Activated CD4-positive, alpha-beta T cell treated with anti-CD3 and anti-CD28 coated beads for 36 hours (primary cell): ENCODE measurements at regions not wholly inside any gene's neighbourhood (a gene's known extent, or its start where the extent isn't known, plus 50 kb on each side); places are given as distances from the start of the nearest gene placed in this dataset.

ENCODE experiments used
- ATAC-seq: fragments of 200-7000 bp; cut with Tn5 transposase; one replicate; pipeline ENCODE4 v1.10.0; 2021; ENCODE audit warnings: mild to moderate bottlenecking, moderate library complexity
- CTCF ChIA-PET: fragments of 350-600 bp; sonication (Branson Sonifier 250); formaldehyde crosslinking; loops from one replicate; lab custom pipeline; 2021; ENCODE audit warnings: antibody characterized with exemption; lab: Charles Lee
- POLR2A ChIA-PET: fragments of 350-600 bp; sonication (Branson Sonifier 250); formaldehyde crosslinking; loops from one replicate; lab custom pipeline; 2021; ENCODE audit warnings: antibody characterized with exemption, inconsistent platforms; lab: Charles Lee
- DNase-seq: peaks from one replicate; pipeline ENCODE4 v3.0.0-alpha.2; 2020
- H3K27ac Mint-ChIP-seq: one replicate; pipeline ENCODE4 v1.8.0; 2021; ENCODE audit warnings: mixed read lengths
- H3K27me3 Mint-ChIP-seq: one replicate; pipeline ENCODE4 v1.8.0; 2021; ENCODE audit warnings: mixed read lengths
- H3K36me3 Mint-ChIP-seq: one replicate; pipeline ENCODE4 v1.8.0; 2021; ENCODE audit warnings: low read depth, mixed read lengths
- H3K4me1 Mint-ChIP-seq: one replicate; pipeline ENCODE4 v1.8.0; 2021; ENCODE audit warnings: mixed read lengths
- H3K4me3 Mint-ChIP-seq: one replicate; pipeline ENCODE4 v1.8.0; 2021; ENCODE audit warnings: mild to moderate bottlenecking, moderate library complexity, mixed read lengths
- H3K9me3 Mint-ChIP-seq: one replicate; pipeline ENCODE4 v1.8.0; 2021; ENCODE audit warnings: low read depth, mixed read lengths
- intact Hi-C, 2 experiments: fragments of 100-400 bp; cut with DNase I in 1 of 2; cut with micrococcal nuclease in 1 of 2; formaldehyde crosslinking; loops; one replicate each; pipeline versions ENCODE4 v1.14.2 to v1.15.1; 2022 to 2024; cut with DNase I, micrococcal nuclease

DNA sequence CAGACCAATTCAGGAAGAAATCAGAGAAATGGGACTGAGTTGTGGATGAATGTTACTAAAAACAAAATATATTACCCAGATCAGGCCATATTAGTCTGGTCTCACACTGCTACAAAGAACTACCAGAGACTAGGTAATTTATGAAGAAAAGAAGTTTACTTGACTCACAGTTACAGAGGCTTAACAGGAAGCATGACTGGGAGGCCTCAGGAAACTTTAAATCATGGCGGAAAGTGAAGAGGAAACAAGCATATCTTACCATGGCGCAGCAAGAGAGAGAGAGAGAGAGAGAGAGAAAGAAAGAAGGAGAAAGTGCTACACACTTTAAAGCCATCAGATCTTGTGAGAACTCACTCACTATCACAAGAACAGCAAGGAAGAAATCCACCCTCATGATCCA, 636.8 kb upstream of the GRM3 start:
- Mint-ChIP-seq H3K9me3 (peaks cover 21% of the 10 kb centered on the region), H3K4me1 (no peaks in the 10 kb centered on the region), H3K27ac (no peak overlapping the region), H3K36me3 (no peaks in the 10 kb centered on the region), H3K4me3 (no peak overlapping the region), H3K27me3 (no peaks in the 10 kb centered on the region)
- ATAC-seq (no peak), DNase-seq (no peak)
- intact Hi-C loops: loop anchor here in 1 of 2 experiments (1.0 kb wide), 1 partner anchor 12 kb away; no protein-coding TSS in a partner anchor
- ChIA-PET POLR2A (no interaction called here), CTCF (interaction anchor here (1.0 kb wide), 1 partner anchor 941 kb away, joined by 3 read pairs; no protein-coding TSS in a partner anchor)

DNA sequence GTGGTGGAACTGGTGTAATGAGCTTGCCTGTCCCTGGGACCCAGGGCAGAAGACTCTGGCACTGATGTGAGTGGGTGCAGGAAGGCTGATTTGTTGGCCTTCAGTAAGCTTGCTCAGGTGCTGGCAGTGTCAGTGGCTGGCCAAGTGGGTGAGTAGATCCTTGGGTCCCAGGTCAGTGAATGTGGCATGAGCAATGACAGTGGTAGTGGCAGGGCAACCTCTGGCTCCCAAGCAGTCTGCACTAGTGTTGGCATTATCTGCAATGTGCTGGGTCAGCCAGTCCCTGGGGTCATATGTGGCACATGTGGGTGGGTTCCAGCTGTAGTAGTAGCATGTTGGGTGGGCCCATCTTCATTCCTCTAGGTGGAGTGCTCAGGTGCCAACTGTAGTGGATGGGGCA, 640.9 kb upstream of the GRM3 start:
- no peak overlapping the region for H3K4me3 Mint-ChIP-seq
- peaks cover 2% of the 10 kb centered on the region for H3K36me3 Mint-ChIP-seq
- H3K27me3 Mint-ChIP-seq: no peaks in the 10 kb centered on the region
- intact Hi-C loops: no loop called here
- POLR2A ChIA-PET: no interaction called here
- H3K9me3 Mint-ChIP-seq: peaks cover 36% of the 10 kb centered on the region
- ATAC-seq: no peak
- DNase-seq: no peak
- CTCF ChIA-PET: no interaction called here
- no peaks in the 10 kb centered on the region for H3K4me1 Mint-ChIP-seq
- no peak overlapping the region for H3K27ac Mint-ChIP-seq

DNA sequence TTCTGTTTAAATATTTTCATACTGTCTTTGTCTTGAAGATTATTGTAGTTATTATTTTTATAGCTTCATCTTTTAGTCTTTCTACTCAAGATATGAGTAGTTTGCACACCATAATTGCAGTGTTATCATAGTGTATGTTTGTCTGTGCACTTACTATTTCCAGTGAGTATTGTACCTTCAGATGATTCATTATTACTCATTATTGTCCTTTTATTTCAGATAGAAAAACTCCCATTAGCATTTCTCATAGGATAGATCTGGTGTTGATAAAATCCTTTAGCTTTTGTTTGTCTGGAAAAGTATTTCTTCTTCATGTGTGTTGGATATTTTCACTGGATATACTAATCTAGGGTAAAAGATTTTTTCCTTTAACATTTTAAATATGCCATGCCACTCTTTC, 646.2 kb upstream of the GRM3 start:
- Mint-ChIP-seq H3K4me1 (no peaks in the 10 kb centered on the region), H3K36me3 (peaks cover 2% of the 10 kb centered on the region), H3K27ac (no peak overlapping the region), H3K27me3 (no peaks in the 10 kb centered on the region), H3K4me3 (no peak overlapping the region), H3K9me3 (peaks cover 34% of the 10 kb centered on the region)
- no peak for ATAC-seq
- intact Hi-C loops: no loop called here
- DNase-seq: no peak
- ChIA-PET POLR2A (no interaction called here), CTCF (no interaction called here)

DNA sequence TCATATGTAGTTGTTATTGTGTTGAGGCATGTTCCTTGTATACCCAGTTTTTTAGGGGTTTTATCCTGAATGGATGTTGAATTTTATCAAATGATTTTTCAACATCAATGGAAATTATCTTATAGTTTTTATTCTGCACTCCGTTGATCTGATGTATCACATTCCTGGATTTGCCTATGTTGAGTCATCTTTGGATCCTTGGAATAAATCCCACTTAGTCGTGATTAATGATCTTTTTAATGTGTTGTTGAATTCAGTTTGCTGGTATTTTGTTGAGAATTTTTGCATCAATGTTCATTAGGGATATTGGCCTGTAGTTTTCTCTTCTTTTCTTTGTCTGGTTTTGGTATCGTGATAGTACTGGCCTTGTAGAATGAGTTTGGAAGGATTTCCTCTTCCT, 648.6 kb upstream of the GRM3 start:
- H3K4me1 Mint-ChIP-seq: no peaks in the 10 kb centered on the region
- no peak for ATAC-seq
- ChIA-PET POLR2A (no interaction called here), CTCF (no interaction called here)
- H3K27ac Mint-ChIP-seq: no peak overlapping the region
- H3K36me3 Mint-ChIP-seq: no peaks in the 10 kb centered on the region
- peaks cover 23% of the 10 kb centered on the region for H3K9me3 Mint-ChIP-seq
- H3K4me3 Mint-ChIP-seq: no peak overlapping the region
- intact Hi-C loops: no loop called here
- H3K27me3 Mint-ChIP-seq: no peaks in the 10 kb centered on the region
- no peak for DNase-seq

DNA sequence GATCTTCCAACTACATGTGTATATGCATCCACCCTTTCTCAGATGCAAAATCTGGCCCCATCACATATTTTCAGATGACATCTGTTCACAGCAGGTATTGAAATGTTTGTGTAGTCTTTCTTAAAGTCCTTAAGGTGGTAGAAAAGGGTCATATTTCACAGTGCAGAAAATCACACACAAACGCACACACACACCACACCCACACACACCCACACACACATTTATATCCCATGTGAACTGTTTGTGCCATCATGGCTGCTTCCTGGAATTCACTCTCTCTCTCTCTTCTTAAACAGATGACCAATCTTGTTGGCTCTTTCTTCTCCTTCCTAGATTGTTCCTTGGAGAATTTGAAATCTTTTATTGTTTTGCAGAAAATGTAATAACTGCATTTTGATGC, 663.0 kb upstream of the GRM3 start:
- intact Hi-C loops: no loop called here
- H3K27me3 Mint-ChIP-seq: no peaks in the 10 kb centered on the region
- H3K27ac Mint-ChIP-seq: no peak overlapping the region
- peaks cover 2% of the 10 kb centered on the region for H3K9me3 Mint-ChIP-seq
- H3K36me3 Mint-ChIP-seq: no peaks in the 10 kb centered on the region
- no peak overlapping the region for H3K4me3 Mint-ChIP-seq
- ATAC-seq (no peak), DNase-seq (no peak)
- ChIA-PET CTCF (no interaction called here), POLR2A (no interaction called here)
- no peaks in the 10 kb centered on the region for H3K4me1 Mint-ChIP-seq

DNA sequence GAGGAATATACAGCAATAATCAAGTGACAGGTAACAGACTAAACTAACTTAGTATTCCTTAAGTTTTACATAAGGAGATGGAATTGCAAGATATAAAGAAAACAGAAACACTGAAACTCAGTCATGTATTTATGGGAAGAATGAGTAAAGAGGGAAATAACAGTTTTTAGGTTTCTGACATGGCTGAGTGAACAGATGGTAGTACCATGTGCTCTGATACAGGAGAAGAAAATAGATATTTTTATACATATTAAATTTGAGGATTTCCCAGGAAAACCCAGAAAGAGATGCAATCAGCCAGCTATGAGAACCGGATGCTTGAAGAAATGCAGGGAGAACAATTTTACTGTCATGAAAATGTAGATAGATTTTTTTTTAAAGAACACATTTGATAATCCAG, 669.5 kb upstream of the GRM3 start:
- POLR2A ChIA-PET: no interaction called here
- CTCF ChIA-PET: interaction anchor here (0.7 kb wide), 1 partner anchor 851 kb away, joined by 3 read pairs; no protein-coding TSS in a partner anchor
- Mint-ChIP-seq H3K27me3 (no peaks in the 10 kb centered on the region), H3K36me3 (no peaks in the 10 kb centered on the region), H3K4me1 (no peaks in the 10 kb centered on the region), H3K4me3 (no peak overlapping the region), H3K9me3 (peaks cover 4% of the 10 kb centered on the region), H3K27ac (no peak overlapping the region)
- intact Hi-C loops: no loop called here
- DNase-seq (no peak), ATAC-seq (no peak)

DNA sequence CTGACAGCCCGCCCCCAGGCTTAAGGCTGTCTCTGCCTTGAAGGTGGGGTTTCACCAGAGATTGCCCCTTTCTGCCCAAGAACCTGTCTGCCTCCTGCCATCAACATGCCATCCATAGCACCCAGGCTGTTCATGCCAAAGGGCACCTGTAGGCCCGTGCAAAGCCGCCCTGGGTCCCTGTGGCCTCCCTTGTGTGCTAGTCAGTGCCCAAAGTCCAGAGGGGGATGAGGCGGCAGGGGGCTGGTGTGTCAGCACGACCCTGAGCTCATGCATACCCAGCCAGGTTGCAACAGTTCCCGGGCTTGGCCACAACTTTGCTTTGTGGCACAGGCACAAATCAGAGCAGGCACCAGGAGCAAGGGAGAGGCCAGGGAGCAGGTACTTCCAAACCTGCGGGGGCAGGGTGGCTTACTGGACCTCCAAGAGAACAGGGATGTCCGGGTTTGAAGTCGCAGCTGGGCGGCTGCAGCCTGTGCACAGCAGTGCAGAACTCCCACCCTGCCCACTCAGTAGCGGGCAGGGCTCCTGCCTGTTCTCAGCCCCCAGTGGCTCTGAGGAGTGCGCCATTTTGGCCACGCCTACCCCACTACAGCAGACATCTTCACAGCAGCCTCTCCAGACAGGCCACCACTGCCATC, 671.1 kb upstream of the GRM3 start:
- ChIA-PET CTCF (no interaction called here), POLR2A (no interaction called here)
- H3K4me3 Mint-ChIP-seq: no peak overlapping the region
- H3K4me1 Mint-ChIP-seq: no peaks in the 10 kb centered on the region
- H3K27me3 Mint-ChIP-seq: no peaks in the 10 kb centered on the region
- intact Hi-C loops: no loop called here
- no peaks in the 10 kb centered on the region for H3K36me3 Mint-ChIP-seq
- no peak overlapping the region for H3K27ac Mint-ChIP-seq
- H3K9me3 Mint-ChIP-seq: peaks cover 2% of the 10 kb centered on the region
- ATAC-seq: no peak
- DNase-seq: no peak

DNA sequence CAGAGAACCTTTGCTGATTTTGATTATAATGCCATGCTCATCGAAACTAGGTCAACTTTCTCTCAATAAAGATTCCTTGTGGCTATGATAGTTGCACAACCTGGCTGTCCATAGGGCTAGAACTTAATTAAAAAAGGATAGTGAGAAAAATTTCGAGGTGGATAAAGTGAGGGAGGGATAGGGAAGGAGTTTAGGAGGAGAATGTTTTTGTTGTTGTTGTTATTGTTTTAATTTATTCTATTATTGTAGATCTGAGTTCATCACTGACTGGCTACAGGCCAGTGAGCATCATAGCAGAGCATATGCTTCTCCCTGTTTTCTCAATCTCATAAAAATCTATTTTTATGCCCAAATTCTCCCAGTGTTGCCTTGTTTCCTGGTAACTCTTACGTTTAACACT, 688.7 kb upstream of the GRM3 start:
- DNase-seq (no peak), ATAC-seq (no peak)
- H3K9me3 Mint-ChIP-seq: peaks cover 10% of the 10 kb centered on the region
- H3K36me3 Mint-ChIP-seq: no peaks in the 10 kb centered on the region
- intact Hi-C loops: no loop called here
- no peaks in the 10 kb centered on the region for H3K4me1 Mint-ChIP-seq
- H3K27me3 Mint-ChIP-seq: no peaks in the 10 kb centered on the region
- CTCF ChIA-PET: no interaction called here
- no peak overlapping the region for H3K4me3 Mint-ChIP-seq
- POLR2A ChIA-PET: no interaction called here
- no peak overlapping the region for H3K27ac Mint-ChIP-seq

DNA sequence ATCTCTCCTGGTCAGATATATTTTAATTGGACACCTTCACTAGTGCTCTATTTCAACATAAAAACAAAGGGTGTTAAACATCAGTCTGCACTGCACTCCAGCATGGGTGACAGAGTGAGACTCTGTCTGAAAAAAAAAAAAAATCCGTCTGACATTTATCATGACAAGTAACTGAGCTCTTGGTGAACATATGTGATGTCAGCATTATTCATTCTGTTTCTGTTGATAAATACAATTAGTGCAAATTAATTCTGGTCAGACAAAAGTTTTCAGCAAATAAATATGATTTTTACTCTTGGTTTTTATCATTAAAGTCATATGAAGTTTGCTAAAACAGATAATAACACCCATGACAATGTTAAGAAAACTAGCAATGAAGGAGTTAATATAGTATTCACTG, 692.8 kb upstream of the GRM3 start:
- no peaks in the 10 kb centered on the region for H3K4me1 Mint-ChIP-seq
- no peaks in the 10 kb centered on the region for H3K27me3 Mint-ChIP-seq
- CTCF ChIA-PET: no interaction called here
- no peak for ATAC-seq
- no peaks in the 10 kb centered on the region for H3K36me3 Mint-ChIP-seq
- no peak overlapping the region for H3K27ac Mint-ChIP-seq
- H3K4me3 Mint-ChIP-seq: no peak overlapping the region
- intact Hi-C loops: no loop called here
- POLR2A ChIA-PET: no interaction called here
- H3K9me3 Mint-ChIP-seq: peaks cover 15% of the 10 kb centered on the region
- no peak for DNase-seq

DNA sequence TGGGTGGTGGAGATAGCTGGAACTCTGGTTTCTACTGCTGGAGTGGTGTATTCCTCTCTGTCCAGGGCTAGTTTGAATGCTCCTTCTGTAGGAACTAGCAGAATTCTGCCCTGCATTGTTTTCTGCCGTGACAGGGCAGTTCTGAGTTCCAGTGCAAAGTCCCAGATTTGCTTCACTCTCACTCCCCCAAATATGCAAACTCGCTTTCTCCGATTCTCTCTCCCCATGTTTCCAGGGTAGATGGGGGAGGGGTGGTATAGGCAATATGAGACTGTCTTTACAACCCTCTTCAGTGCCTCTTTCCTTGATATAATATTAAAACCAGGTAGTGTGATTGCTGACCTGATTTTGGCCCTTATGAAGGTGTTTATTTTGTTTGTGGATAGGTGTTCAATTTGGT, 693.3 kb upstream of the GRM3 start:
- peaks cover 15% of the 10 kb centered on the region for H3K9me3 Mint-ChIP-seq
- no peak overlapping the region for H3K4me3 Mint-ChIP-seq
- H3K36me3 Mint-ChIP-seq: no peaks in the 10 kb centered on the region
- ChIA-PET CTCF (no interaction called here), POLR2A (no interaction called here)
- no peaks in the 10 kb centered on the region for H3K4me1 Mint-ChIP-seq
- no peaks in the 10 kb centered on the region for H3K27me3 Mint-ChIP-seq
- no peak overlapping the region for H3K27ac Mint-ChIP-seq
- DNase-seq (no peak), ATAC-seq (no peak)
- intact Hi-C loops: no loop called here

DNA sequence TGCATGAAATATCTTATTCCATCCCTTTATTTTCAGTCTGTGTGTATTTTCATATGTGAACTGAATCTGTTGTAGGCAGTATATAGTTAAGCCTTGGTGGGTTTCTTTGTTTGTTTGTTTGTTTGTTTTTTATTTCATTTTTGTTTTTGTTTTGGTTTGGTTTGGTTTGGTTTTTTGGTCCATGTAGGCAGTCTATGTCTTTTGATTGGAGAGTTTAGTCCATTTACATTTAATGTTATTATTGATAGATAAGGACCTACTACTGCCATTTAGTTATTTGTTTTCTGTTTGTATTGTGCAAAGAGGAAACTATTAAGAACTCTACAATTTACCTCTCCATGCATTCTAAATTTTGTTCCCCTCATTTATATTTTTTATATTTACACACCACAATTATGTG, 695.9 kb upstream of the GRM3 start:
- CTCF ChIA-PET: no interaction called here
- H3K4me1 Mint-ChIP-seq: no peaks in the 10 kb centered on the region
- intact Hi-C loops: no loop called here
- H3K4me3 Mint-ChIP-seq: no peak overlapping the region
- POLR2A ChIA-PET: no interaction called here
- no peaks in the 10 kb centered on the region for H3K27me3 Mint-ChIP-seq
- ATAC-seq: no peak
- no peak overlapping the region for H3K27ac Mint-ChIP-seq
- peaks cover 18% of the 10 kb centered on the region for H3K9me3 Mint-ChIP-seq
- no peak for DNase-seq
- H3K36me3 Mint-ChIP-seq: no peaks in the 10 kb centered on the region

DNA sequence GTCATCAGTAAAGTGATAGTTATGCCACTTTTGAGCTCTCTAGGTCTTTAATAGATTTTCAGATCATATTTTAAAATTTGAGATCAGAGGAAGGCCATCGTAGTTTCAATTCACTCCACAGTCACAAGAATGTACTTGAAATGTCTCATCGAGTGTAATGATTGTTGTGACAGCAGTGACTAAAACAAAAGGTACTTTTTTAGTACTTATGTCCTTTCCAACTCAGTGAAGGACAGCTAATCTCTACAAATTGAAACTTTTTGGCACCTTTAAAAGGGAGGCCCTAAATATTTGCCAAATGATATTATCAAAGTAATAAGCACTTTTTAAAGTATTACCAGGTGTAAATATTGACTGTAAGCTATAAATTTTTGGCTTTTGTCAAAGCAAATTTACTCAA, 702.9 kb upstream of the GRM3 start:
- H3K9me3 Mint-ChIP-seq: peaks cover 5% of the 10 kb centered on the region
- intact Hi-C loops: no loop called here
- no peak overlapping the region for H3K27ac Mint-ChIP-seq
- no peak overlapping the region for H3K4me3 Mint-ChIP-seq
- no peaks in the 10 kb centered on the region for H3K27me3 Mint-ChIP-seq
- no peaks in the 10 kb centered on the region for H3K4me1 Mint-ChIP-seq
- H3K36me3 Mint-ChIP-seq: no peaks in the 10 kb centered on the region
- ATAC-seq (no peak), DNase-seq (no peak)
- POLR2A ChIA-PET: no interaction called here
- CTCF ChIA-PET: no interaction called here

DNA sequence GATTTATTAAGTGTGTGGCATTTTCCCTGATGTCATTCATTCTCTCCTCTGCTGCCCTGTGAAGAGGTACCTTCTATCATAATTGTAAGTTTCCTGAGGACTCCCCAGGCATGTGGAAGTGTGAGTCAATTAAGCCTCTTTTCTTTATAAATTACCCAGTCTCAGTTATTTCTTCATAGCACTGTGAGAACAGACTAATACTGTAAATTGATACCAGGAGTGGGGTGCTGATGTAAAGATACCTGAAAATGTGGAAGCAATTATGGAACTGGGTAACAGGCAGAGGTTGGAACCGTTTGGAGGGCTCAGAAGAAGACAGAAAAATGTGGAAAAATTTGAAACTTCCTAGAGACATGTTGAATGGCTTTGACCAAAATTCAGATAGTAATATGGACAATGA, 711.8 kb upstream of the GRM3 start:
- Mint-ChIP-seq H3K36me3 (no peaks in the 10 kb centered on the region), H3K4me3 (no peak overlapping the region), H3K9me3 (peaks cover 13% of the 10 kb centered on the region), H3K27me3 (no peaks in the 10 kb centered on the region), H3K27ac (no peak overlapping the region), H3K4me1 (no peaks in the 10 kb centered on the region)
- ChIA-PET POLR2A (no interaction called here), CTCF (no interaction called here)
- intact Hi-C loops: no loop called here
- DNase-seq (no peak), ATAC-seq (no peak)
